H9 (cell line): ENCODE measurements at regions not wholly inside any gene's neighbourhood (a gene's known extent, or its start where the extent isn't known, plus 50 kb on each side); places are given as distances from the start of the nearest gene placed in this dataset.

Source experiments
- DNase-seq: peaks from one replicate; pipeline ENCODE4 v3.0.0-alpha.2; 2017
- H2AFZ ChIP-seq: one replicate; pipeline ENCODE4 v1.6.1; 2013; ENCODE audit warnings: mild to moderate bottlenecking, low read length, control low read depth, moderate library complexity
- H2AK5ac ChIP-seq: 2 replicates; pipeline ENCODE4 v1.6.1; 2013; ENCODE audit warnings: low read length, control low read depth, mixed read lengths; ENCODE audit not compliant: insufficient read length
- H2BK120ac ChIP-seq: one replicate; pipeline ENCODE4 v1.6.1; 2013; ENCODE audit warnings: low read depth, mild to moderate bottlenecking, low read length, control low read depth, inconsistent platforms; ENCODE audit not compliant: poor library complexity, severe bottlenecking
- H2BK12ac ChIP-seq: 2 replicates; pipeline ENCODE4 v1.6.1; 2013; ENCODE audit warnings: low read length, control low read depth, mixed read lengths, low read depth; ENCODE audit not compliant: insufficient read length
- H2BK15ac ChIP-seq: 2 replicates; pipeline ENCODE4 v1.6.1; 2013; ENCODE audit warnings: low read depth, low read length, control low read depth
- H2BK20ac ChIP-seq: one replicate; pipeline ENCODE4 v1.6.1; 2013; ENCODE audit warnings: low read depth, mild to moderate bottlenecking, low read length, control low read depth, inconsistent platforms; ENCODE audit not compliant: poor library complexity, severe bottlenecking
- H2BK5ac ChIP-seq: 2 replicates; pipeline ENCODE4 v1.6.1; 2013; ENCODE audit warnings: low read length, control low read depth, mixed read lengths; ENCODE audit not compliant: insufficient read length
- H3K14ac ChIP-seq: 2 replicates; pipeline ENCODE4 v1.6.1; 2013; ENCODE audit warnings: low read length, control low read depth; ENCODE audit not compliant: insufficient read depth
- H3K18ac ChIP-seq: 2 replicates; pipeline ENCODE4 v1.6.1; 2013; ENCODE audit warnings: low read depth, mild to moderate bottlenecking, mixed read lengths, low read length, control low read depth; ENCODE audit not compliant: insufficient read length
- H3K23ac ChIP-seq: 2 replicates; pipeline ENCODE4 v1.6.1; 2013; ENCODE audit warnings: low read length, control low read depth, mixed read lengths, low read depth; ENCODE audit not compliant: insufficient read length
- H3K23me2 ChIP-seq: 2 replicates; pipeline ENCODE4 v1.6.1; 2013; ENCODE audit warnings: low read depth, mild to moderate bottlenecking, mixed read lengths, low read length, control low read depth; ENCODE audit not compliant: insufficient read length, poor library complexity, severe bottlenecking
- H3K27ac ChIP-seq: 2 replicates; pipeline ENCODE4 v1.5.1; 2013; ENCODE audit warnings: low read length, control low read depth, mixed read lengths, low read depth; ENCODE audit not compliant: insufficient read length
- H3K27me3 ChIP-seq: 2 replicates; pipeline ENCODE4 v1.6.1; 2013; ENCODE audit warnings: low read length, control low read depth, inconsistent platforms; ENCODE audit not compliant: insufficient read depth
- H3K4ac ChIP-seq: 2 replicates; pipeline ENCODE4 v1.6.1; 2013; ENCODE audit warnings: low read depth, mild to moderate bottlenecking, control low read depth, inconsistent platforms, low read length, moderate library complexity
- H3K4me1 ChIP-seq: 2 replicates; pipeline ENCODE4 v1.6.1; 2013; ENCODE audit warnings: low read length, control low read depth, inconsistent platforms; ENCODE audit not compliant: insufficient read depth
- H3K4me2 ChIP-seq: 2 replicates; pipeline ENCODE4 v1.6.1; 2013; ENCODE audit warnings: low read length, control low read depth, mixed read lengths; ENCODE audit not compliant: insufficient read length, insufficient read depth
- H3K56ac ChIP-seq: 2 replicates; pipeline ENCODE4 v1.6.1; 2013; ENCODE audit warnings: low read depth, mild to moderate bottlenecking, mixed read lengths, low read length, control low read depth; ENCODE audit not compliant: insufficient read length
- H3K79me1 ChIP-seq: 2 replicates; pipeline ENCODE4 v1.6.1; 2013; ENCODE audit warnings: low read depth, mild to moderate bottlenecking, moderate library complexity, low read length, control low read depth, inconsistent platforms; ENCODE audit not compliant: insufficient read depth, poor library complexity, severe bottlenecking
- H3K79me2 ChIP-seq: 2 replicates; pipeline ENCODE4 v1.6.1; 2013; ENCODE audit warnings: low read length, control low read depth, inconsistent platforms; ENCODE audit not compliant: insufficient read depth
- H3K9ac ChIP-seq: 2 replicates; pipeline ENCODE4 v1.6.1; 2013; ENCODE audit warnings: low read length, control low read depth, mixed read lengths; ENCODE audit not compliant: insufficient read length; ENCODE audit errors: extremely low read depth
- H3K9me3 ChIP-seq: one replicate; pipeline ENCODE4 v1.6.1; 2013; ENCODE audit warnings: low read depth, low read length, inconsistent platforms; ENCODE audit not compliant: control insufficient read depth
- H3T11ph ChIP-seq: one replicate; pipeline ENCODE4 v1.6.1; 2013; ENCODE audit warnings: mild to moderate bottlenecking, low read length, control low read depth, inconsistent platforms
- H4K20me1 ChIP-seq: one replicate; pipeline ENCODE4 v1.6.1; 2013; ENCODE audit not compliant: control insufficient read depth, insufficient read length, insufficient read depth
- H4K5ac ChIP-seq: 2 replicates; pipeline ENCODE4 v1.6.1; 2013; ENCODE audit warnings: low read depth, mild to moderate bottlenecking, mixed read lengths, low read length, control low read depth; ENCODE audit not compliant: insufficient read length
- H4K8ac ChIP-seq: replicated peaks from 2 replicates; pipeline ENCODE4 v1.6.1; 2013; ENCODE audit warnings: low read length, control low read depth, mixed read lengths, low read depth; ENCODE audit not compliant: insufficient read length
- H4K91ac ChIP-seq: 2 replicates; pipeline ENCODE4 v1.6.1; 2013; ENCODE audit warnings: low read depth, mild to moderate bottlenecking, moderate library complexity, mixed read lengths, low read length, control low read depth; ENCODE audit not compliant: insufficient read length
- H3K27ac Mint-ChIP-seq, 3 experiments: 2 replicates in 2 of 3; 3 replicates in 1 of 3; pipeline ENCODE4 v1.8.0; 2020 to 2021; ENCODE audit warnings: mixed read lengths in 3 of 3, mild to moderate bottlenecking in 1 of 3, moderate library complexity in 1 of 3
- H3K27me3 Mint-ChIP-seq: 2 replicates; pipeline ENCODE4 v1.8.0; 2021; ENCODE audit warnings: low read depth, mild to moderate bottlenecking, moderate library complexity, mixed read lengths
- H3K36me3 Mint-ChIP-seq, 3 experiments: 2 replicates in 2 of 3; 3 replicates in 1 of 3; pipeline ENCODE4 v1.8.0; 2020 to 2021; ENCODE audit warnings: low read depth in 3 of 3, mixed read lengths in 3 of 3; ENCODE audit not compliant: insufficient read depth in 1 of 3
- H3K4me1 Mint-ChIP-seq, 2 experiments: 2 replicates each; pipeline ENCODE4 v1.8.0; 2020; ENCODE audit warnings: mixed read lengths in 2 of 2
- H3K4me3 Mint-ChIP-seq, 2 experiments: 2 replicates in 1 of 2; 3 replicates in 1 of 2; pipeline ENCODE4 v1.8.0; 2020 to 2021; ENCODE audit warnings: mild to moderate bottlenecking in 2 of 2, mixed read lengths in 2 of 2, moderate library complexity in 1 of 2
- H3K9me3 Mint-ChIP-seq, 2 experiments: 2 replicates in 1 of 2; 3 replicates in 1 of 2; pipeline ENCODE4 v1.8.0; 2020; ENCODE audit warnings: mild to moderate bottlenecking in 2 of 2, mixed read lengths in 2 of 2, moderate library complexity in 1 of 2
- WGBS: extraction: QIAGEN DNeasy Blood & Tissue Kit; methylation state at CpG from one replicate; pipeline ENCODE4 v1.1.7; 2013; ENCODE audit warnings: missing lambda C conversion rate, low lambda C conversion rate, mixed read lengths; ENCODE audit not compliant: insufficient read length; ENCODE audit errors: extremely low coverage; 5-methylcytosine and 5-hydroxymethylcytosine counted together
- TF ChIP-seq, protein P1 (sequence below): fragments of 200-600 bp; sonication (generic); conservative IDR thresholded peaks from 3 replicates; pipeline ENCODE4 v1.8.0; 2021; ENCODE audit warnings: antibody characterized with exemption, mild to moderate bottlenecking

DNA sequence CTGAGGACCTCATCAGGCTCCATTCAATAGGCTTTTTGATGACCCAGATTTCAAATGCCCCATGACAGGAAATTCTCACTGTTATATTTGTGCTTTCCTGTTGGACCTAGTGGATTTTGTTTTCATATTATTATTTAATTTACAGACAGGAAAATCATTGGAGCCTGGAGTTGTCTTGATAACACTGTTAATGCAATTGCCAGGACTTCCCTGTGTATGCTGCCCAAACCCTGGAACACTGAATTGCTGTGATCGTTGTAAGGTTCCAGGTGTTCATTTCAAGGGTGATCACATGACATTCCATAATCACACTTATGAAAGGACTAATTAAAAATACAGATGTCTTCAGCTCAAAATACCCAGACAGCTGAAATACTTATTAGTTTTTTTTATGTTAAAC, 783.2 kb downstream of the DHX35 start:
- H4K20me1 ChIP-seq = no peaks in the 10 kb centered on the region
- Mint-ChIP-seq H3K4me3 (no peak overlapping the region), H3K36me3 (peaks cover 0 to 2% (median 0%) of the 10 kb centered on the region in 3 experiments; a peak in 3 of 7 replicates), H3K27me3 (no peaks in the 10 kb centered on the region), H3K4me1 (no peaks in the 10 kb centered on the region), H3K27ac (no peak overlapping the region), H3K9me3 (peaks cover 9 to 10% of the 10 kb centered on the region in 2 experiments; a peak in 4 of 5 replicates)
- no peak overlapping the region for H2AFZ ChIP-seq
- H3K18ac ChIP-seq = no peak overlapping the region
- TF ChIP-seq, protein P1, sequence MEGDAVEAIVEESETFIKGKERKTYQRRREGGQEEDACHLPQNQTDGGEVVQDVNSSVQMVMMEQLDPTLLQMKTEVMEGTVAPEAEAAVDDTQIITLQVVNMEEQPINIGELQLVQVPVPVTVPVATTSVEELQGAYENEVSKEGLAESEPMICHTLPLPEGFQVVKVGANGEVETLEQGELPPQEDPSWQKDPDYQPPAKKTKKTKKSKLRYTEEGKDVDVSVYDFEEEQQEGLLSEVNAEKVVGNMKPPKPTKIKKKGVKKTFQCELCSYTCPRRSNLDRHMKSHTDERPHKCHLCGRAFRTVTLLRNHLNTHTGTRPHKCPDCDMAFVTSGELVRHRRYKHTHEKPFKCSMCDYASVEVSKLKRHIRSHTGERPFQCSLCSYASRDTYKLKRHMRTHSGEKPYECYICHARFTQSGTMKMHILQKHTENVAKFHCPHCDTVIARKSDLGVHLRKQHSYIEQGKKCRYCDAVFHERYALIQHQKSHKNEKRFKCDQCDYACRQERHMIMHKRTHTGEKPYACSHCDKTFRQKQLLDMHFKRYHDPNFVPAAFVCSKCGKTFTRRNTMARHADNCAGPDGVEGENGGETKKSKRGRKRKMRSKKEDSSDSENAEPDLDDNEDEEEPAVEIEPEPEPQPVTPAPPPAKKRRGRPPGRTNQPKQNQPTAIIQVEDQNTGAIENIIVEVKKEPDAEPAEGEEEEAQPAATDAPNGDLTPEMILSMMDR = no peak
- H3K4me1 ChIP-seq = no peaks in the 10 kb centered on the region
- no peak overlapping the region for H3K56ac ChIP-seq
- no peaks in the 10 kb centered on the region for H3K79me2 ChIP-seq
- H2BK15ac ChIP-seq = no peak overlapping the region
- H2BK20ac ChIP-seq = no peak overlapping the region
- no peak overlapping the region for H4K91ac ChIP-seq
- no peak overlapping the region for H3K23ac ChIP-seq
- DNase-seq = no peak
- no CpG with 5 or more reads among the region's 1 CpG for whole genome bisulfite sequencing
- no peaks in the 10 kb centered on the region for H3K27me3 ChIP-seq
- H3K79me1 ChIP-seq = no peaks in the 10 kb centered on the region
- H3K9ac ChIP-seq = no peak overlapping the region
- no peak overlapping the region for H2AK5ac ChIP-seq
- no peak overlapping the region for H3K27ac ChIP-seq
- H2BK120ac ChIP-seq = no peak overlapping the region
- H4K8ac ChIP-seq = no peak overlapping the region
- no peak overlapping the region for H4K5ac ChIP-seq
- no peak overlapping the region for H2BK5ac ChIP-seq
- no peak overlapping the region for H3K4ac ChIP-seq
- no peaks in the 10 kb centered on the region for H3K9me3 ChIP-seq
- no peak overlapping the region for H3K4me2 ChIP-seq
- H3K23me2 ChIP-seq = no peaks in the 10 kb centered on the region
- H3K14ac ChIP-seq = no peak overlapping the region
- H2BK12ac ChIP-seq = no peak overlapping the region
- no peak overlapping the region for H3T11ph ChIP-seq
